ENCODE measurements at regions not wholly inside any gene's neighbourhood (a gene's known extent, or its start where the extent isn't known, plus 50 kb on each side); places are given as distances from the start of the nearest gene placed in this dataset.
"Not testable (repeated sequence)": the region's sequence is repeated elsewhere in the genome, so short reads cannot be mapped to it uniquely, and the experiment has no call there.

DNA sequence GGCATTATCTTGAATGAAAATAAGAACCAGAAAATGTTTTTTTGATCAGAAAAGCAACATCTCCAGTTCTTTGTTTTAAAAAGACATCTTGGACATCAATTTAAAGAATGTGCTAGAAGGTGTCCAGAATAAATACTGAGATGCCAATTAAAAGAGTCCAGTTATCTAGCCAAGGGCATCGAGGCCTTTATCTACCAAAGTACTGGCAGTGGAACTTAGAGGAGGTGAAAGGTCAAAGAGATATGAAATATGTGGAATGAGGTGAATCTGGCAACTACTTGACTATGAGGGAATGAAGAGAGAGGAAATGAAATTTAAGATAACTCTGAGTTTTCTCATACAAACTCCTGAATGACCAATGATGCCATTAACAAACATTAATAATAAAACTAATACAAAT lies 154.3 kb upstream of the GNAI1 start:
- H3K9me3 ChIP-seq = no peaks in the 10 kb centered on the region
- H3K27ac ChIP-seq = no peak overlapping the region
- no peak for TF ChIP-seq POLR2A (IDR thresholded peaks at IDR 0.05)
- TF ChIP-seq, protein P1, sequence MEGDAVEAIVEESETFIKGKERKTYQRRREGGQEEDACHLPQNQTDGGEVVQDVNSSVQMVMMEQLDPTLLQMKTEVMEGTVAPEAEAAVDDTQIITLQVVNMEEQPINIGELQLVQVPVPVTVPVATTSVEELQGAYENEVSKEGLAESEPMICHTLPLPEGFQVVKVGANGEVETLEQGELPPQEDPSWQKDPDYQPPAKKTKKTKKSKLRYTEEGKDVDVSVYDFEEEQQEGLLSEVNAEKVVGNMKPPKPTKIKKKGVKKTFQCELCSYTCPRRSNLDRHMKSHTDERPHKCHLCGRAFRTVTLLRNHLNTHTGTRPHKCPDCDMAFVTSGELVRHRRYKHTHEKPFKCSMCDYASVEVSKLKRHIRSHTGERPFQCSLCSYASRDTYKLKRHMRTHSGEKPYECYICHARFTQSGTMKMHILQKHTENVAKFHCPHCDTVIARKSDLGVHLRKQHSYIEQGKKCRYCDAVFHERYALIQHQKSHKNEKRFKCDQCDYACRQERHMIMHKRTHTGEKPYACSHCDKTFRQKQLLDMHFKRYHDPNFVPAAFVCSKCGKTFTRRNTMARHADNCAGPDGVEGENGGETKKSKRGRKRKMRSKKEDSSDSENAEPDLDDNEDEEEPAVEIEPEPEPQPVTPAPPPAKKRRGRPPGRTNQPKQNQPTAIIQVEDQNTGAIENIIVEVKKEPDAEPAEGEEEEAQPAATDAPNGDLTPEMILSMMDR (IDR thresholded peaks at IDR 0.05) = no peak
- H3K27me3 ChIP-seq = no peaks in the 10 kb centered on the region
- no peak for ATAC-seq
- DNase-seq = no peak
- H3K36me3 ChIP-seq = no peaks in the 10 kb centered on the region
- 12% methylated on average over 1 of the region's 1 CpG for WGBS (ENCODE audit: insufficient coverage, low coverage, low lambda C conversion rate, missing lambda C conversion rate)
- intact Hi-C loops (cut with DNase I) = no loop called here
- no peak overlapping the region for H3K4me3 ChIP-seq
- H3K4me1 ChIP-seq = no peaks in the 10 kb centered on the region

DNA sequence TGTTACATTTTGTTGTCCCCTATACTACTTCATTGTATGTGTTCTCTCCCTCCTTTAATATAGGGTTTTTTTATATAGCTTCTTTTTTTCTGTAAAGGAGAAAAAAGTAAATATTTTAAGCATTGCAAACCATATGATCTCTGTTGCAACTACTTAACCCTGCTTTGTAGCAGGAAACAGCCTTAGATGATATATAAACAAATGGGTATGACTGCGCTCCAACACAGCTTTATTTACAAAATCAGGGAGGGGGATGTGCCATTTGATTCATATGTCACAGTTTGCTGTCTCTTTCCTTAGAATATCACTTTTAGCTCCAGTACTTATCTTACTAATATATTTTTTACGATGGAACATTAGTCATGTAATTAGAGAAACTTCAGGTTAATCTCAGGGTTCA lies 155.2 kb upstream of the GNAI1 start:
- DNase-seq = no peak
- no peaks in the 10 kb centered on the region for H3K4me1 ChIP-seq
- no peaks in the 10 kb centered on the region for H3K9me3 ChIP-seq
- ATAC-seq = no peak
- intact Hi-C loops (cut with DNase I) = no loop called here
- 64% methylated on average over 2 of the region's 2 CpGs for WGBS (ENCODE audit: insufficient coverage, low coverage, low lambda C conversion rate, missing lambda C conversion rate)
- no peaks in the 10 kb centered on the region for H3K36me3 ChIP-seq
- no peak overlapping the region for H3K27ac ChIP-seq
- no peaks in the 10 kb centered on the region for H3K27me3 ChIP-seq
- no peak overlapping the region for H3K4me3 ChIP-seq
- TF ChIP-seq, protein P1 (IDR thresholded peaks at IDR 0.05) = no peak
- no peak for TF ChIP-seq POLR2A (IDR thresholded peaks at IDR 0.05)

DNA sequence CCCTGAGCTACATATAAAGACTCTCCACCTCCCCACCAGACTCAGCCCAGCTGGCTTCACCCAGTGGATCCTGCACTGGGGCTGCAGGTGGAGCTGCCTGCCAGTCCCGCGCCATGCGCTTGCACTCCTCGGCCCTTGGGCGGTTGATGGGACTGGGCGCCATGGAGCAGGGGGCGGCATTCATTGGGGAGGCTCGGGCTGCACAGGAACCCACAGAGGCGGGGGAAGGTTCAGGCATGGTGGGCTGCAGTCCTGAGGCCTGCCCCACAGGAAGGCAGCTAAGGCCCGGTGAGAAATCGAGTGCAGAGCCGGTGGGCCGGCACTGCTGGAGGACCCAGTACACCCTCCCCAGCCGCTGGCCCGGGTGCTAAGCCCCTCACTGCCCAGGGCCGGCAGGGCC lies 157.2 kb upstream of the GNAI1 start:
- intact Hi-C loops (cut with DNase I) = no loop called here
- ATAC-seq (no peak), DNase-seq (no peak)
- Histone ChIP-seq H3K4me1 (no peaks in the 10 kb centered on the region), H3K27me3 (no peaks in the 10 kb centered on the region), H3K27ac (no peak overlapping the region), H3K9me3 (no peaks in the 10 kb centered on the region), H3K36me3 (no peaks in the 10 kb centered on the region), H3K4me3 (no peak overlapping the region)
- TF ChIP-seq POLR2A (IDR thresholded peaks at IDR 0.05) = no peak
- TF ChIP-seq, protein P1 (IDR thresholded peaks at IDR 0.05) = no peak
- WGBS (ENCODE audit: insufficient coverage, low coverage, low lambda C conversion rate, missing lambda C conversion rate) = no CpG with 5 or more reads among the region's 16 CpGs

DNA sequence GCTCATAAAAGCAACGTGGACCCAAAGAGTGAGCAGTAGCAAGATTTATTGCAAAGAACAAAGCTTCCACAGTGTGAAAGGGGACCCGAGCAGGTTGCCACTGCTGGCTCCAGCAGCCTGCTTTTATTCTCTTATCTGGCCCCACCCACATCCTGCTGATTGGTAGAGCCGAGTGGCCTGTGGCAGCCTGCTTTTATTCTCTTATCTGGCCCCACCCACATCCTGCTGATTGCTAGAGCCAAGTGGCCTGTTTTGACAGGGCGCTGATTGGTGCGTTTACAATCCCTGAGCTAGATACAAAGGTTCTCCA lies 158.0 kb upstream of the GNAI1 start:
- WGBS (ENCODE audit: insufficient coverage, low coverage, low lambda C conversion rate, missing lambda C conversion rate) = 58% methylated on average over 2 of the region's 5 CpGs
- intact Hi-C loops (cut with DNase I); H3K9me3 ChIP-seq; ATAC-seq; H3K27ac ChIP-seq; H3K36me3 ChIP-seq; DNase-seq; H3K27me3 ChIP-seq; H3K4me3 ChIP-seq; H3K4me1 ChIP-seq: not testable (repeated sequence)

DNA sequence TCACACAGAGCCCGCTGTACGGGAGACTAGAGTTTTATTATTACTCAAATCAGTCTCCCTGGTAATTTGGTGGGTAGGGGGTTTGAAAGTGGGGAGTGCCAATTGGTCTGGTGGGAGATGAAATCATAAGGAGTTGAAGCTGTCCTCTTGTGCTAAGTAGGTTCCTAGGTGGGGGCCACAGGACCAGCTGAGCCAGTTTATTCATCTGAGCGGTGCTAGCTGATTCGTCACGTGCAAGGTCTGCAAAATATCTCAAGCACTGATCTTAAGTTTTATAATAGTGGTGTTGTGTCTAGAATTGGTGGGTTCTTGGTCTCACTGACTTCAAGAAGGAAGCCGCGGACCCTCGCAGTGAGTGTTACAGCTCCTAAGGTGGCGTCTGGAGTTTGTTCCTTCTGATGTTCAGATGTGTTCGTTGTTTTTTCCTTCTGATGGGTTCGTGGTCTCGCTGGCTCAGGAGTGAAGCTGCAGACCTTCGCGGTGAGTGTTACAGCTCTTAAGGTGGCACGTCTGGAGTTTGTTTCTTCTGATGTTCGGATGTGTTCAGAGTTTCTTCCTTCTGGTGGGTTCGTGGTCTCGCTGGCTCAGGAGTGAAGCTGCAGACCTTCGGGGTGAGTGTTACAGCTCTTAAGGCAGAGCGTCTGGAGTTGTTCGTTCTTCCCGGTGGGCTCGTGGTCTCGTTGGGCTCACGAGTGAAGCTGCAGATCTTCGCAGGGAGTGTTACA lies 158.5 kb upstream of the GNAI1 start:
- ATAC-seq; H3K27ac ChIP-seq; H3K36me3 ChIP-seq; H3K4me1 ChIP-seq; H3K4me3 ChIP-seq; DNase-seq; intact Hi-C loops (cut with DNase I); H3K27me3 ChIP-seq; H3K9me3 ChIP-seq: not testable (repeated sequence)
- 65% methylated on average over 13 of the region's 26 CpGs for WGBS (ENCODE audit: insufficient coverage, low coverage, low lambda C conversion rate, missing lambda C conversion rate)

DNA sequence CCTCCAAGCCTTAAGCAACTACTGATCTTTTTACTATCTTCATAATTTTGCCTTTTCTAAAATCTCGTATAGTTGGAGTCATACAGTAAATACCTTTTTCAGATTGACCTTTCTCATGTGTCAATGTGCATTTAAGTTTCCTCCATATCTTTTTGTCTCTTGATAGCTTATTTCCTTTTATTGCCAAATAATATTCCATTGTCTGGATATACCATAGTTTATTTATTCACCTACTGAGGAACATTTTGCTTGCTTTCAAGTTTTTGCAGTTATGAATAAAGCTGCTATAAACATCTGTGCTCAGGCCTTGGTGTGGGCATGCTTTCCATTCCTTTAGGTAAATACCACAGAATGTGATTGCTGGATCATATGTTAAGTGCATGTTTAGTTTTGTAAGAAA lies 161.2 kb upstream of the GNAI1 start:
- 64% methylated on average over 1 of the region's 1 CpG for WGBS (ENCODE audit: insufficient coverage, low coverage, low lambda C conversion rate, missing lambda C conversion rate)
- no peak for ATAC-seq

More for the DNA sequence above, 161.2 kb upstream of the GNAI1 start:
- intact Hi-C loops (cut with DNase I) = no loop called here
- no peaks in the 10 kb centered on the region for H3K27me3 ChIP-seq
- no peak for DNase-seq
- H3K4me3 ChIP-seq = no peak overlapping the region
- no peak overlapping the region for H3K27ac ChIP-seq
- TF ChIP-seq POLR2A (IDR thresholded peaks at IDR 0.05) = no peak
- TF ChIP-seq, protein P1 (IDR thresholded peaks at IDR 0.05) = no peak
- no peaks in the 10 kb centered on the region for H3K9me3 ChIP-seq
- no peaks in the 10 kb centered on the region for H3K4me1 ChIP-seq
- H3K36me3 ChIP-seq = no peaks in the 10 kb centered on the region

Measured in right lobe of liver (tissue), 6 donors.